ENCODE measurements at regions not wholly inside any gene's neighbourhood (a gene's known extent, or its start where the extent isn't known, plus 50 kb on each side); places are given as distances from the start of the nearest gene placed in this dataset.

DNA sequence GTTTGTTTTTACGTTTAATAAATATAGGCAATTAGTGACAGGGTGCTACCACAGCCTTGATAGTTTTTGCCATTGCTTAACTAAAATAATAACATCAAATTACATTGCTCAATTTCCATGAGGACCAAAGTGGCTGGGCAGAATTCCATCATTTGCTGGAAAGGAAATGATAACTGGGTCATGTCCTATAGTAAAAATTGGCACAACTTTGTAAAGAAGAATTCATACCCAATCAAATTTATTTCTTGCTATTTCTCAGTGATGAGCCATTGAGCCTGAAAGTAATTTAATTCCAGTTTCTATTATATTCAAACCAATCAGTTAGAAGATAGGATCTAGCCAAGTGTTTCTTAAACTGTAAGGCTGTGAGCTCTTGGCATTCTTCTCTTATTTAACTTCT lies 102.2 kb upstream of the CTTNBP2 start:
- H3K36me3 ChIP-seq (replicated peaks in 1 of 2; ENCODE audit: control extremely low read depth in 1 of 2, control insufficient read depth in 1 of 2, extremely low read depth in 1 of 2, insufficient read depth in 2 of 2, low read length in 1 of 2), result no peaks in the 10 kb centered on the region
- H3K4me2 ChIP-seq (replicated peaks; ENCODE audit: low read depth, low read length, poor library complexity, severe bottlenecking), result no peak overlapping the region
- H3K9me3 ChIP-seq (ENCODE audit: control extremely low read depth in 1 of 3, control insufficient read depth in 2 of 3, insufficient read depth in 1 of 3, low read length in 2 of 3), result no peaks in the 10 kb centered on the region
- H3K4me3 ChIP-seq (ENCODE audit: control extremely low read depth in 1 of 5, extremely low read depth in 1 of 5, insufficient read depth in 1 of 5, low read depth in 2 of 5, low read length in 4 of 5), result no peak overlapping the region
- H3K4me1 ChIP-seq (ENCODE audit: control insufficient read depth in 2 of 2, insufficient read depth in 2 of 2, low read length in 2 of 2), result no peaks in the 10 kb centered on the region
- TF ChIP-seq EZH2 (IDR thresholded peaks at IDR 0.05; ENCODE audit: borderline replicate concordance, insufficient read depth, low read depth, low read length, poor library complexity, severe bottlenecking), result no peak
- TF ChIP-seq, protein P1, sequence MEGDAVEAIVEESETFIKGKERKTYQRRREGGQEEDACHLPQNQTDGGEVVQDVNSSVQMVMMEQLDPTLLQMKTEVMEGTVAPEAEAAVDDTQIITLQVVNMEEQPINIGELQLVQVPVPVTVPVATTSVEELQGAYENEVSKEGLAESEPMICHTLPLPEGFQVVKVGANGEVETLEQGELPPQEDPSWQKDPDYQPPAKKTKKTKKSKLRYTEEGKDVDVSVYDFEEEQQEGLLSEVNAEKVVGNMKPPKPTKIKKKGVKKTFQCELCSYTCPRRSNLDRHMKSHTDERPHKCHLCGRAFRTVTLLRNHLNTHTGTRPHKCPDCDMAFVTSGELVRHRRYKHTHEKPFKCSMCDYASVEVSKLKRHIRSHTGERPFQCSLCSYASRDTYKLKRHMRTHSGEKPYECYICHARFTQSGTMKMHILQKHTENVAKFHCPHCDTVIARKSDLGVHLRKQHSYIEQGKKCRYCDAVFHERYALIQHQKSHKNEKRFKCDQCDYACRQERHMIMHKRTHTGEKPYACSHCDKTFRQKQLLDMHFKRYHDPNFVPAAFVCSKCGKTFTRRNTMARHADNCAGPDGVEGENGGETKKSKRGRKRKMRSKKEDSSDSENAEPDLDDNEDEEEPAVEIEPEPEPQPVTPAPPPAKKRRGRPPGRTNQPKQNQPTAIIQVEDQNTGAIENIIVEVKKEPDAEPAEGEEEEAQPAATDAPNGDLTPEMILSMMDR (IDR thresholded peaks at IDR 0.05), result no peak
- Mint-ChIP-seq H3K27ac (no peak overlapping the region), H3K4me3 (no peak overlapping the region), H3K27me3 (no peaks in the 10 kb centered on the region), H3K4me1 (no peaks in the 10 kb centered on the region), H3K9me3 (ENCODE audit: insufficient read depth) (peaks cover 1% of the 10 kb centered on the region)
- WGBS (ENCODE audit: insufficient coverage), result no CpG with 5 or more reads among the region's 1 CpG
- no peak overlapping the region for H3K9ac ChIP-seq (ENCODE audit: low read length)
- DNase-seq (no peak), ATAC-seq (ENCODE audit: low read depth) (no peak)
- intact Hi-C loops (cut with micrococcal nuclease), result no loop called here
- ChIA-PET CTCF (no interaction called here), POLR2A (no interaction called here)
- no peaks in the 10 kb centered on the region for H4K20me1 ChIP-seq (ENCODE audit: control insufficient read depth, insufficient read depth, low read length, poor library complexity, severe bottlenecking)
- no peak overlapping the region for H2AFZ ChIP-seq (ENCODE audit: insufficient read depth, low read depth, low read length, poor library complexity, severe bottlenecking)
- no peaks in the 10 kb centered on the region for H3K27me3 ChIP-seq (replicated peaks in 1 of 4; ENCODE audit: control extremely low read depth in 1 of 4, control insufficient read depth in 3 of 4, insufficient read depth in 4 of 4, low read length in 3 of 4)
- H3K79me2 ChIP-seq (ENCODE audit: control insufficient read depth, insufficient read depth, low read length), result no peaks in the 10 kb centered on the region
- no peak overlapping the region for H3K27ac ChIP-seq (ENCODE audit: low read length in 2 of 2)

DNA sequence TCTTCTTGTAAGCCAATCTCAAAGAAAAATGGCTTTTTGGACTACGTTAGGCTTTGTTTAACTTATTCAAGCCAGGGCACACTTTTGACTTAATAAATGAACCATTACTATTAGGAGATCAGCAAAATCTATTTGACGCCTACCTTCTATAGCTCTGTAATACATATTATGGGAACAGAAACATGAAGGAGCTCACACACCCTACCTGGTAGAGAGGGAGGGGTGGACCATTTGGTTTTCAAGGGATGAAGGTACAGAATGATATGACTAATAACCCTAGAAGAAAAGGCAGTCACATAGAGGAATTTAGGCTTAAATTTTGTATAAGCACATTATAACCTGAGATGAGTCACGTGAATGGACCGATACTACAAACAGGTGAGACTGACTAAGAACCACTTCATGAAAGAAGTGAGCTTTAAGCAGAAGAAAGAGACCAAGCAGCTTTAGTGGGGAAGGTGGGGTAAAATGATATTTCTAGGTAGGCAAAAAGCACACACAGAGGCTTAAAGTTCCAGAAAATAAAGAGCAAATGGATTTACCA lies 106.8 kb upstream of the CTTNBP2 start:
- CTCF ChIA-PET, result no interaction called here
- TF ChIP-seq, protein P1 (IDR thresholded peaks at IDR 0.05), result no peak
- no peak for TF ChIP-seq EZH2 (IDR thresholded peaks at IDR 0.05; ENCODE audit: borderline replicate concordance, insufficient read depth, low read depth, low read length, poor library complexity, severe bottlenecking)

More for the DNA sequence above, 106.8 kb upstream of the CTTNBP2 start:
- no peak overlapping the region for H3K27ac ChIP-seq (ENCODE audit: low read length in 2 of 2)
- H3K36me3 ChIP-seq (replicated peaks in 1 of 2; ENCODE audit: control extremely low read depth in 1 of 2, control insufficient read depth in 1 of 2, extremely low read depth in 1 of 2, insufficient read depth in 2 of 2, low read length in 1 of 2), result no peaks in the 10 kb centered on the region
- DNase-seq (no peak), ATAC-seq (ENCODE audit: low read depth) (no peak)
- Mint-ChIP-seq H3K9me3 (ENCODE audit: insufficient read depth) (peaks cover 3% of the 10 kb centered on the region), H3K27ac (no peak overlapping the region), H3K4me3 (no peak overlapping the region), H3K27me3 (no peaks in the 10 kb centered on the region), H3K4me1 (no peaks in the 10 kb centered on the region)
- POLR2A ChIA-PET, result no interaction called here
- no peaks in the 10 kb centered on the region for H3K9me3 ChIP-seq (ENCODE audit: control extremely low read depth in 1 of 3, control insufficient read depth in 2 of 3, insufficient read depth in 1 of 3, low read length in 2 of 3)
- no peak overlapping the region for H3K9ac ChIP-seq (ENCODE audit: low read length)
- no CpG with 5 or more reads among the region's 4 CpGs for WGBS (ENCODE audit: insufficient coverage)
- no peaks in the 10 kb centered on the region for H3K27me3 ChIP-seq (replicated peaks in 1 of 4; ENCODE audit: control extremely low read depth in 1 of 4, control insufficient read depth in 3 of 4, insufficient read depth in 4 of 4, low read length in 3 of 4)
- H3K4me3 ChIP-seq (ENCODE audit: control extremely low read depth in 1 of 5, extremely low read depth in 1 of 5, insufficient read depth in 1 of 5, low read depth in 2 of 5, low read length in 4 of 5), result no peak overlapping the region
- intact Hi-C loops (cut with micrococcal nuclease), result no loop called here
- no peak overlapping the region for H3K4me2 ChIP-seq (replicated peaks; ENCODE audit: low read depth, low read length, poor library complexity, severe bottlenecking)
- no peak overlapping the region for H2AFZ ChIP-seq (ENCODE audit: insufficient read depth, low read depth, low read length, poor library complexity, severe bottlenecking)
- H3K4me1 ChIP-seq (ENCODE audit: control insufficient read depth in 2 of 2, insufficient read depth in 2 of 2, low read length in 2 of 2), result no peaks in the 10 kb centered on the region
- H3K79me2 ChIP-seq (ENCODE audit: control insufficient read depth, insufficient read depth, low read length), result no peaks in the 10 kb centered on the region
- no peaks in the 10 kb centered on the region for H4K20me1 ChIP-seq (ENCODE audit: control insufficient read depth, insufficient read depth, low read length, poor library complexity, severe bottlenecking)

Measured in B cell (primary cell).